ENCODE measurements at regions not wholly inside any gene's neighbourhood (a gene's known extent, or its start where the extent isn't known, plus 50 kb on each side); places are given as distances from the start of the nearest gene placed in this dataset.

GRCh38 chr1:112256411-112256810 is 139.6 kb upstream of the CTTNBP2NL start:
- Histone ChIP-seq H3K79me2 (ENCODE audit: insufficient read depth, low read length) (no peaks in the 10 kb centered on the region), H4K20me1 (ENCODE audit: low read depth, low read length) (no peaks in the 10 kb centered on the region), H3K36me3 (ENCODE audit: low read length) (no peaks in the 10 kb centered on the region), H3K9me3 (ENCODE audit: insufficient read depth, low read length) (no peaks in the 10 kb centered on the region), H3K4me3 (ENCODE audit: insufficient read depth, low read length, poor library complexity, severe bottlenecking) (no peak overlapping the region), H3K9ac (ENCODE audit: low read length) (no peak overlapping the region), H3K27me3 (ENCODE audit: low read length) (no peaks in the 10 kb centered on the region), H3K9me2 (replicated peaks; ENCODE audit: insufficient read depth, low read length) (no peaks in the 10 kb centered on the region), H3K4me2 (ENCODE audit: low read depth, low read length, poor library complexity, severe bottlenecking) (no peak overlapping the region), H3K27ac (ENCODE audit: low read depth, low read length) (no peak overlapping the region), H3F3A (ENCODE audit: insufficient read depth) (no peaks in the 10 kb centered on the region), H2AFZ (ENCODE audit: low read depth, low read length, severe bottlenecking) (no peak overlapping the region)
- TF ChIP-seq CTCF (IDR thresholded peaks at IDR 0.05; ENCODE audit: insufficient read depth, low read length, poor library complexity, severe bottlenecking) (no peak), EZH2phosphoT487 (conservative IDR thresholded peaks at IDR 0.05; ENCODE audit: low read length) (no peak)

- no peak overlapping the region for H3K9ac ChIP-seq (ENCODE audit: low read length)
- H2AFZ ChIP-seq (ENCODE audit: low read depth, low read length, severe bottlenecking): no peak overlapping the region
- no peaks in the 10 kb centered on the region for H3F3A ChIP-seq (ENCODE audit: insufficient read depth)
- H3K4me2 ChIP-seq (ENCODE audit: low read depth, low read length, poor library complexity, severe bottlenecking): no peak overlapping the region
- no peak overlapping the region for H3K27ac ChIP-seq (ENCODE audit: low read depth, low read length)
- no peaks in the 10 kb centered on the region for H3K9me2 ChIP-seq (replicated peaks; ENCODE audit: insufficient read depth, low read length)
- no peaks in the 10 kb centered on the region for H3K9me3 ChIP-seq (ENCODE audit: insufficient read depth, low read length)
- H3K36me3 ChIP-seq (ENCODE audit: low read length): no peaks in the 10 kb centered on the region
- TF ChIP-seq CTCF (IDR thresholded peaks at IDR 0.05; ENCODE audit: insufficient read depth, low read length, poor library complexity, severe bottlenecking) (no peak), EZH2phosphoT487 (conservative IDR thresholded peaks at IDR 0.05; ENCODE audit: low read length) (no peak)
- H3K79me2 ChIP-seq (ENCODE audit: insufficient read depth, low read length): no peaks in the 10 kb centered on the region
- H3K4me3 ChIP-seq (ENCODE audit: insufficient read depth, low read length, poor library complexity, severe bottlenecking): no peak overlapping the region
- no peaks in the 10 kb centered on the region for H4K20me1 ChIP-seq (ENCODE audit: low read depth, low read length)
- H3K27me3 ChIP-seq (ENCODE audit: low read length): no peaks in the 10 kb centered on the region
Observed at GRCh38 chr1:112257043-112257835, 138.8 kb upstream of the CTTNBP2NL start.

- Histone ChIP-seq H3K36me3 (ENCODE audit: low read length) (no peaks in the 10 kb centered on the region), H3K9me2 (replicated peaks; ENCODE audit: insufficient read depth, low read length) (no peaks in the 10 kb centered on the region), H3K4me2 (ENCODE audit: low read depth, low read length, poor library complexity, severe bottlenecking) (no peak overlapping the region), H3K27ac (ENCODE audit: low read depth, low read length) (no peak overlapping the region), H3K4me3 (ENCODE audit: insufficient read depth, low read length, poor library complexity, severe bottlenecking) (no peak overlapping the region), H4K20me1 (ENCODE audit: low read depth, low read length) (no peaks in the 10 kb centered on the region), H3F3A (ENCODE audit: insufficient read depth) (no peaks in the 10 kb centered on the region), H3K9ac (ENCODE audit: low read length) (no peak overlapping the region), H3K27me3 (ENCODE audit: low read length) (no peaks in the 10 kb centered on the region), H3K79me2 (ENCODE audit: insufficient read depth, low read length) (no peaks in the 10 kb centered on the region), H3K9me3 (ENCODE audit: insufficient read depth, low read length) (no peaks in the 10 kb centered on the region), H2AFZ (ENCODE audit: low read depth, low read length, severe bottlenecking) (no peak overlapping the region)
- no peak for TF ChIP-seq EZH2phosphoT487 (conservative IDR thresholded peaks at IDR 0.05; ENCODE audit: low read length)
- no peak for TF ChIP-seq CTCF (IDR thresholded peaks at IDR 0.05; ENCODE audit: insufficient read depth, low read length, poor library complexity, severe bottlenecking)
Observed at GRCh38 chr1:112260699-112261098, 135.3 kb upstream of the CTTNBP2NL start.
